Endodermal cell (in vitro differentiated cells): ENCODE measurements at regions not wholly inside any gene's neighbourhood (a gene's known extent, or its start where the extent isn't known, plus 50 kb on each side); places are given as distances from the start of the nearest gene placed in this dataset.

Experiments
- DNase-seq: peaks from one replicate; pipeline ENCODE4 v3.0.0-alpha.2; 2017
- H3K27ac ChIP-seq: 2 replicates; pipeline ENCODE4 v1.5.1; 2013; ENCODE audit warnings: mild to moderate bottlenecking, low read depth, low read length, moderate library complexity
- H3K27me3 ChIP-seq: 2 replicates; pipeline ENCODE4 v1.6.1; 2013; ENCODE audit warnings: mild to moderate bottlenecking, low read length, moderate library complexity; ENCODE audit not compliant: insufficient read depth, control insufficient read depth, poor library complexity, severe bottlenecking
- H3K36me3 ChIP-seq: 2 replicates; pipeline ENCODE4 v1.7.0; 2013; ENCODE audit warnings: mild to moderate bottlenecking, low read length, moderate library complexity; ENCODE audit not compliant: control insufficient read depth, insufficient read depth
- H3K4me1 ChIP-seq: one replicate; pipeline ENCODE4 v1.7.0; 2013; ENCODE audit warnings: low read length; ENCODE audit not compliant: control insufficient read depth, insufficient read depth
- H3K4me3 ChIP-seq: 2 replicates; pipeline ENCODE4 v1.5.1; 2013; ENCODE audit warnings: mild to moderate bottlenecking, low read length, moderate library complexity
- H3K9ac ChIP-seq: 2 replicates; pipeline ENCODE4 v1.6.1; 2013; ENCODE audit warnings: mild to moderate bottlenecking, low read length, moderate library complexity; ENCODE audit not compliant: poor library complexity, severe bottlenecking; ENCODE audit errors: extremely low read depth
- H3K9me3 ChIP-seq: 2 replicates; pipeline ENCODE4 v1.6.1; 2013; ENCODE audit warnings: mild to moderate bottlenecking, low read length, moderate library complexity; ENCODE audit not compliant: control insufficient read depth
- H3K27ac Mint-ChIP-seq: 2 replicates; pipeline ENCODE4 v1.8.0; 2020; ENCODE audit warnings: mixed read lengths
- H3K27me3 Mint-ChIP-seq: 2 replicates; pipeline ENCODE4 v1.8.0; 2021; ENCODE audit warnings: mild to moderate bottlenecking, mixed read lengths; ENCODE audit not compliant: insufficient read depth
- H3K36me3 Mint-ChIP-seq: 2 replicates; pipeline ENCODE4 v1.8.0; 2020; ENCODE audit warnings: low read depth, mixed read lengths
- H3K4me1 Mint-ChIP-seq: 2 replicates; pipeline ENCODE4 v1.8.0; 2020; ENCODE audit warnings: mixed read lengths
- H3K4me3 Mint-ChIP-seq: 2 replicates; pipeline ENCODE4 v1.8.0; 2020; ENCODE audit warnings: mild to moderate bottlenecking, moderate library complexity, mixed read lengths
- H3K9me3 Mint-ChIP-seq: 2 replicates; pipeline ENCODE4 v1.8.0; 2020; ENCODE audit warnings: mild to moderate bottlenecking, mixed read lengths
- CTCF ChIP-seq: fragments of 200-600 bp; sonication (generic); conservative IDR thresholded peaks from 2 replicates; pipeline ENCODE4 v1.5.0; 2021; ENCODE audit warnings: antibody characterized with exemption, mild to moderate bottlenecking
- WGBS, 2 experiments: methylation state at CpG; one replicate each; pipeline versions ENCODE4 v1.1.5 to v1.1.7; 2013; ENCODE audit warnings: missing lambda C conversion rate in 2 of 2, mixed read lengths in 1 of 2; ENCODE audit not compliant: insufficient coverage in 1 of 2, insufficient read length in 1 of 2; 5-methylcytosine and 5-hydroxymethylcytosine counted together

GRCh38 chr11:19442554-19442910 is 201.8 kb upstream of the E2F8 start:
- Histone ChIP-seq H3K4me3 (no peak overlapping the region), H3K27me3 (no peaks in the 10 kb centered on the region), H3K36me3 (no peaks in the 10 kb centered on the region), H3K9ac (no peak overlapping the region), H3K9me3 (no peaks in the 10 kb centered on the region), H3K27ac (no peak overlapping the region), H3K4me1 (no peaks in the 10 kb centered on the region)
- H3K36me3 Mint-ChIP-seq: no peaks in the 10 kb centered on the region
- H3K9me3 Mint-ChIP-seq: no peaks in the 10 kb centered on the region
- peaks cover 2% of the 10 kb centered on the region for H3K4me1 Mint-ChIP-seq
- no peak overlapping the region for H3K4me3 Mint-ChIP-seq
- H3K27me3 Mint-ChIP-seq: peaks cover 2% of the 10 kb centered on the region
- no peak for TF ChIP-seq CTCF
- H3K27ac Mint-ChIP-seq: peak overlapping the region; percentile 63
- DNase-seq: no peak

- Mint-ChIP-seq H3K4me1 (peaks cover 2% of the 10 kb centered on the region), H3K27me3 (peaks cover 2% of the 10 kb centered on the region), H3K9me3 (no peaks in the 10 kb centered on the region), H3K36me3 (no peaks in the 10 kb centered on the region), H3K4me3 (no peak overlapping the region), H3K27ac (peak overlapping the region; percentile 63)
- 90 to 96% methylated on average over 7 to 11 of the region's 11 CpGs for WGBS, 2 experiments
- no peak for TF ChIP-seq CTCF
- H3K27ac ChIP-seq: no peak overlapping the region
- H3K27me3 ChIP-seq: no peaks in the 10 kb centered on the region
- no peaks in the 10 kb centered on the region for H3K9me3 ChIP-seq
- no peak overlapping the region for H3K9ac ChIP-seq
- no peak overlapping the region for H3K4me3 ChIP-seq
- H3K4me1 ChIP-seq: no peaks in the 10 kb centered on the region
- H3K36me3 ChIP-seq: no peaks in the 10 kb centered on the region
- DNase-seq: no peak
Observed at GRCh38 chr11:19441752-19442553, 201.2 kb upstream of the E2F8 start.

- H3K27ac ChIP-seq: no peak overlapping the region
- peaks cover 2% of the 10 kb centered on the region for H3K27me3 Mint-ChIP-seq
- H3K4me1 ChIP-seq: no peaks in the 10 kb centered on the region
- no peaks in the 10 kb centered on the region for H3K36me3 ChIP-seq
- H3K4me3 ChIP-seq: no peak overlapping the region
- no peaks in the 10 kb centered on the region for H3K9me3 ChIP-seq
- H3K4me1 Mint-ChIP-seq: peaks cover 2% of the 10 kb centered on the region
- no peaks in the 10 kb centered on the region for H3K27me3 ChIP-seq
- TF ChIP-seq CTCF: no peak
- no peaks in the 10 kb centered on the region for H3K36me3 Mint-ChIP-seq
- H3K4me3 Mint-ChIP-seq: no peak overlapping the region
- no peak for DNase-seq
- WGBS, 2 experiments: 100% methylated on average over 1 of the region's 3 CpGs; no CpG with 5 or more reads in 1 of the 2 experiments
- H3K27ac Mint-ChIP-seq: no peak overlapping the region
- no peak overlapping the region for H3K9ac ChIP-seq
- H3K9me3 Mint-ChIP-seq: no peaks in the 10 kb centered on the region
Observed at GRCh38 chr11:19441288-19441687, 200.5 kb upstream of the E2F8 start.
